ENCODE measurements at regions not wholly inside any gene's neighbourhood (a gene's known extent, or its start where the extent isn't known, plus 50 kb on each side); places are given as distances from the start of the nearest gene placed in this dataset.

GRCh38 chr3:194858382-194858781, 172.7 kb downstream of the FAM43A start:
- Mint-ChIP-seq H3K9me3 (no peaks in the 10 kb centered on the region), H3K27me3 (peaks cover 0 to 9% (median 7%) of the 10 kb centered on the region in 5 donors), H3K4me1 (peaks cover 0 to 8% (median 0%) of the 10 kb centered on the region in 7 donors)

GRCh38 chr3:194860725-194861124, 175.0 kb downstream of the FAM43A start:
- H3K27ac ChIP-seq (ENCODE audit: low read depth, low read length), result no peak overlapping the region
- no peaks in the 10 kb centered on the region for H3K36me3 ChIP-seq (ENCODE audit: control insufficient read depth in 2 of 3, insufficient read depth in 3 of 3, low read length in 3 of 3)
- H3K36me3 Mint-ChIP-seq, result no peaks in the 10 kb centered on the region
- H3K27ac Mint-ChIP-seq, result no peak overlapping the region
- H3K27me3 ChIP-seq (ENCODE audit: control insufficient read depth in 2 of 2, insufficient read depth in 2 of 2, low read length in 2 of 2), result no peaks in the 10 kb centered on the region
- no peak overlapping the region for H3K4me3 ChIP-seq (ENCODE audit: low read length)
- H3K4me1 Mint-ChIP-seq, result peaks cover 0 to 7% (median 0%) of the 10 kb centered on the region in 7 donors
- no peaks in the 10 kb centered on the region for H3K9me3 ChIP-seq (ENCODE audit: control insufficient read depth in 2 of 3, low read length in 3 of 3)
- no peak overlapping the region for H3K4me3 Mint-ChIP-seq
- no peaks in the 10 kb centered on the region for H3K9me3 Mint-ChIP-seq
- H3K27me3 Mint-ChIP-seq, result peaks cover under 1 to 12% (median 10%) of the 10 kb centered on the region in 5 donors
- ChIA-PET CTCF (no interaction called here), POLR2A (no interaction called here)
- DNase-seq (no peak), ATAC-seq (no peak)
- H3K4me1 ChIP-seq (ENCODE audit: control insufficient read depth in 2 of 2, insufficient read depth in 2 of 2, low read length in 2 of 2), result no peaks in the 10 kb centered on the region
- intact Hi-C loops (cut with micrococcal nuclease), result no loop called here

More at GRCh38 chr3:194858382-194858781, 172.7 kb downstream of the FAM43A start:
- CTCF ChIA-PET, result no interaction called here
- Histone ChIP-seq H3K9me3 (ENCODE audit: control insufficient read depth in 2 of 3, low read length in 3 of 3) (no peaks in the 10 kb centered on the region), H3K27me3 (ENCODE audit: control insufficient read depth in 2 of 2, insufficient read depth in 2 of 2, low read length in 2 of 2) (no peaks in the 10 kb centered on the region), H3K27ac (ENCODE audit: low read depth, low read length) (no peak overlapping the region), H3K4me3 (ENCODE audit: low read length) (no peak overlapping the region), H3K4me1 (ENCODE audit: control insufficient read depth in 2 of 2, insufficient read depth in 2 of 2, low read length in 2 of 2) (no peaks in the 10 kb centered on the region), H3K36me3 (ENCODE audit: control insufficient read depth in 2 of 3, insufficient read depth in 3 of 3, low read length in 3 of 3) (no peaks in the 10 kb centered on the region)
- POLR2A ChIA-PET, result no interaction called here
- intact Hi-C loops (cut with micrococcal nuclease), result no loop called here
- H3K4me3 Mint-ChIP-seq, result no peak overlapping the region
- no peak overlapping the region for H3K27ac Mint-ChIP-seq
- H3K36me3 Mint-ChIP-seq, result no peaks in the 10 kb centered on the region
- DNase-seq, result no peak
- ATAC-seq, result no peak

GRCh38 chr3:194861375-194861774, 175.7 kb downstream of the FAM43A start:
- DNase-seq, result no peak
- Mint-ChIP-seq H3K27me3 (peaks cover 5 to 16% (median 10%) of the 10 kb centered on the region in 5 donors), H3K4me3 (no peak overlapping the region), H3K27ac (no peak overlapping the region), H3K9me3 (no peaks in the 10 kb centered on the region), H3K4me1 (peaks cover 0 to 7% (median 0%) of the 10 kb centered on the region in 7 donors), H3K36me3 (no peaks in the 10 kb centered on the region)
- Histone ChIP-seq H3K9me3 (ENCODE audit: control insufficient read depth in 2 of 3, low read length in 3 of 3) (no peaks in the 10 kb centered on the region), H3K4me1 (ENCODE audit: control insufficient read depth in 2 of 2, insufficient read depth in 2 of 2, low read length in 2 of 2) (no peaks in the 10 kb centered on the region), H3K27me3 (ENCODE audit: control insufficient read depth in 2 of 2, insufficient read depth in 2 of 2, low read length in 2 of 2) (no peaks in the 10 kb centered on the region), H3K27ac (ENCODE audit: low read depth, low read length) (no peak overlapping the region), H3K36me3 (ENCODE audit: control insufficient read depth in 2 of 3, insufficient read depth in 3 of 3, low read length in 3 of 3) (no peaks in the 10 kb centered on the region), H3K4me3 (ENCODE audit: low read length) (no peak overlapping the region)
- intact Hi-C loops (cut with micrococcal nuclease), result no loop called here
- ChIA-PET CTCF (interaction anchor here (0.7 kb wide), 1 partner anchor 140 kb away, joined by 3 read pairs; no protein-coding TSS in a partner anchor), POLR2A (no interaction called here)
- peak; percentile 44 for ATAC-seq

- POLR2A ChIA-PET, result no interaction called here
- ATAC-seq (no peak), DNase-seq (no peak)
- no peaks in the 10 kb centered on the region for H3K36me3 Mint-ChIP-seq
- Histone ChIP-seq H3K9me3 (ENCODE audit: control insufficient read depth in 2 of 3, low read length in 3 of 3) (no peaks in the 10 kb centered on the region), H3K4me1 (ENCODE audit: control insufficient read depth in 2 of 2, insufficient read depth in 2 of 2, low read length in 2 of 2) (no peaks in the 10 kb centered on the region), H3K36me3 (ENCODE audit: control insufficient read depth in 2 of 3, insufficient read depth in 3 of 3, low read length in 3 of 3) (no peaks in the 10 kb centered on the region), H3K4me3 (ENCODE audit: low read length) (no peak overlapping the region), H3K27me3 (ENCODE audit: control insufficient read depth in 2 of 2, insufficient read depth in 2 of 2, low read length in 2 of 2) (no peaks in the 10 kb centered on the region), H3K27ac (ENCODE audit: low read depth, low read length) (no peak overlapping the region)
- no peak overlapping the region for H3K4me3 Mint-ChIP-seq
- no peaks in the 10 kb centered on the region for H3K9me3 Mint-ChIP-seq
- no peak overlapping the region for H3K27ac Mint-ChIP-seq
- CTCF ChIA-PET, result no interaction called here
- intact Hi-C loops (cut with micrococcal nuclease), result no loop called here
- peaks cover 11 to 30% (median 17%) of the 10 kb centered on the region in 5 donors for H3K27me3 Mint-ChIP-seq
- peaks cover 0 to 7% (median 0%) of the 10 kb centered on the region in 7 donors for H3K4me1 Mint-ChIP-seq
Measured at GRCh38 chr3:194865061-194865460, 179.4 kb downstream of the FAM43A start.

- Mint-ChIP-seq H3K36me3 (no peaks in the 10 kb centered on the region), H3K27me3 (peaks cover 11 to 30% (median 17%) of the 10 kb centered on the region in 5 donors), H3K9me3 (no peaks in the 10 kb centered on the region), H3K27ac (no peak overlapping the region), H3K4me3 (no peak overlapping the region), H3K4me1 (peaks cover 0 to 7% (median 0%) of the 10 kb centered on the region in 7 donors)
- Histone ChIP-seq H3K9me3 (ENCODE audit: control insufficient read depth in 2 of 3, low read length in 3 of 3) (no peaks in the 10 kb centered on the region), H3K4me1 (ENCODE audit: control insufficient read depth in 2 of 2, insufficient read depth in 2 of 2, low read length in 2 of 2) (no peaks in the 10 kb centered on the region), H3K36me3 (ENCODE audit: control insufficient read depth in 2 of 3, insufficient read depth in 3 of 3, low read length in 3 of 3) (no peaks in the 10 kb centered on the region), H3K27ac (ENCODE audit: low read depth, low read length) (no peak overlapping the region), H3K27me3 (ENCODE audit: control insufficient read depth in 2 of 2, insufficient read depth in 2 of 2, low read length in 2 of 2) (no peaks in the 10 kb centered on the region), H3K4me3 (ENCODE audit: low read length) (no peak overlapping the region)
- CTCF ChIA-PET, result no interaction called here
- DNase-seq, result no peak
- peak; percentile 35 for ATAC-seq
- POLR2A ChIA-PET, result no interaction called here
- intact Hi-C loops (cut with micrococcal nuclease), result no loop called here
Measured at GRCh38 chr3:194865615-194866014, 179.9 kb downstream of the FAM43A start.

- Mint-ChIP-seq H3K4me3 (no peak overlapping the region), H3K27ac (no peak overlapping the region), H3K4me1 (peaks cover 0 to 7% (median 0%) of the 10 kb centered on the region in 7 donors), H3K9me3 (no peaks in the 10 kb centered on the region), H3K36me3 (no peaks in the 10 kb centered on the region), H3K27me3 (peaks cover 11 to 30% (median 17%) of the 10 kb centered on the region in 5 donors)
- no peak overlapping the region for H3K27ac ChIP-seq (ENCODE audit: low read depth, low read length)
- H3K27me3 ChIP-seq (ENCODE audit: control insufficient read depth in 2 of 2, insufficient read depth in 2 of 2, low read length in 2 of 2), result no peaks in the 10 kb centered on the region
- CTCF ChIA-PET, result no interaction called here
- H3K4me1 ChIP-seq (ENCODE audit: control insufficient read depth in 2 of 2, insufficient read depth in 2 of 2, low read length in 2 of 2), result no peaks in the 10 kb centered on the region
- H3K36me3 ChIP-seq (ENCODE audit: control insufficient read depth in 2 of 3, insufficient read depth in 3 of 3, low read length in 3 of 3), result no peaks in the 10 kb centered on the region
- POLR2A ChIA-PET, result no interaction called here
- intact Hi-C loops (cut with micrococcal nuclease), result no loop called here
- ATAC-seq (peak; percentile 32), DNase-seq (no peak)
- H3K9me3 ChIP-seq (ENCODE audit: control insufficient read depth in 2 of 3, low read length in 3 of 3), result no peaks in the 10 kb centered on the region
- H3K4me3 ChIP-seq (ENCODE audit: low read length), result no peak overlapping the region
Measured at GRCh38 chr3:194866236-194866635, 180.6 kb downstream of the FAM43A start.

GRCh38 chr3:194867270-194867983, 181.7 kb downstream of the FAM43A start:
- intact Hi-C loops (cut with micrococcal nuclease), result no loop called here
- H3K27ac Mint-ChIP-seq, result no peak overlapping the region
- peaks cover 0 to 6% (median 0%) of the 10 kb centered on the region in 7 donors for H3K4me1 Mint-ChIP-seq
- H3K27me3 Mint-ChIP-seq, result peaks cover 11 to 28% (median 17%) of the 10 kb centered on the region in 5 donors
- Histone ChIP-seq H3K4me3 (ENCODE audit: low read length) (no peak overlapping the region), H3K27me3 (ENCODE audit: control insufficient read depth in 2 of 2, insufficient read depth in 2 of 2, low read length in 2 of 2) (no peaks in the 10 kb centered on the region), H3K36me3 (ENCODE audit: control insufficient read depth in 2 of 3, insufficient read depth in 3 of 3, low read length in 3 of 3) (no peaks in the 10 kb centered on the region), H3K9me3 (ENCODE audit: control insufficient read depth in 2 of 3, low read length in 3 of 3) (no peaks in the 10 kb centered on the region), H3K4me1 (ENCODE audit: control insufficient read depth in 2 of 2, insufficient read depth in 2 of 2, low read length in 2 of 2) (no peaks in the 10 kb centered on the region), H3K27ac (ENCODE audit: low read depth, low read length) (no peak overlapping the region)
- H3K4me3 Mint-ChIP-seq, result no peak overlapping the region
- H3K9me3 Mint-ChIP-seq, result no peaks in the 10 kb centered on the region
- DNase-seq (no peak), ATAC-seq (no peak)
- ChIA-PET CTCF (no interaction called here), POLR2A (no interaction called here)
- H3K36me3 Mint-ChIP-seq, result no peaks in the 10 kb centered on the region

All from naive thymus-derived CD4-positive, alpha-beta T cell (primary cell).